KBM-7 (cell line): ENCODE measurements at regions not wholly inside any gene's neighbourhood (a gene's known extent, or its start where the extent isn't known, plus 50 kb on each side); places are given as distances from the start of the nearest gene placed in this dataset.
A peak's percentile ranks its signal among the peaks of the same experiment; 100 is the strongest.

Experiments used
- DNase-seq: peaks from one replicate; pipeline ENCODE4 v3.0.0-alpha.2; 2015
- in situ Hi-C: fragments of 300-500 bp; cut with MboI; formaldehyde crosslinking; loops from 2 replicates; pipeline ENCODE4 v1.14.3; 2020; ENCODE audit warnings: low sequenced_read_pairs, low pct_unique_long_range_greater_than_20kb, mixed read lengths

- no peak for DNase-seq
- in situ Hi-C loops = loop anchor here (25.0 kb wide), 1 partner anchor 275 kb away; no protein-coding TSS in a partner anchor
These were observed 58.3 kb upstream of the ZNF507 start for GRCh38 chr19:32287086-32287485.

- in situ Hi-C loops = loop anchor here (25.0 kb wide), 1 partner anchor 274 kb away; no protein-coding TSS in a partner anchor
- peak; percentile 65 for DNase-seq
These were observed 57.6 kb upstream of the ZNF507 start for GRCh38 chr19:32287811-32288227.

GRCh38 chr19:32289566-32290210, 55.7 kb upstream of the ZNF507 start:
- DNase-seq = peak; percentile 18
- in situ Hi-C loops = loop anchor here (25.0 kb wide), 1 partner anchor 273 kb away; no protein-coding TSS in a partner anchor

- in situ Hi-C loops = loop anchor here (25.0 kb wide), 1 partner anchor 270 kb away; no protein-coding TSS in a partner anchor
- DNase-seq = no peak
These were observed 53.5 kb upstream of the ZNF507 start for GRCh38 chr19:32291876-32292275.

GRCh38 chr19:32294871-32295438, 50.5 kb upstream of the ZNF507 start:
- in situ Hi-C loops = loop anchor here (25.0 kb wide), 1 partner anchor 267 kb away; no protein-coding TSS in a partner anchor
- no peak for DNase-seq
